Astrocyte (in vitro differentiated cells and primary cell): ENCODE measurements at regions not wholly inside any gene's neighbourhood (a gene's known extent, or its start where the extent isn't known, plus 50 kb on each side); places are given as distances from the start of the nearest gene placed in this dataset.

Experiments used
- EZH2 ChIP-seq: IDR thresholded peaks from 2 replicates; pipeline ENCODE4 v1.6.1; 2012; ENCODE audit warnings: mild to moderate bottlenecking, low read length, inconsistent platforms; ENCODE audit not compliant: insufficient read depth
- TF ChIP-seq, protein P1 (sequence below): IDR thresholded peaks from 2 replicates; pipeline ENCODE4 v1.5.1; 2011; ENCODE audit warnings: low read depth, mild to moderate bottlenecking, inconsistent platforms, low read length, moderate library complexity; ENCODE audit not compliant: insufficient read depth

DNA sequence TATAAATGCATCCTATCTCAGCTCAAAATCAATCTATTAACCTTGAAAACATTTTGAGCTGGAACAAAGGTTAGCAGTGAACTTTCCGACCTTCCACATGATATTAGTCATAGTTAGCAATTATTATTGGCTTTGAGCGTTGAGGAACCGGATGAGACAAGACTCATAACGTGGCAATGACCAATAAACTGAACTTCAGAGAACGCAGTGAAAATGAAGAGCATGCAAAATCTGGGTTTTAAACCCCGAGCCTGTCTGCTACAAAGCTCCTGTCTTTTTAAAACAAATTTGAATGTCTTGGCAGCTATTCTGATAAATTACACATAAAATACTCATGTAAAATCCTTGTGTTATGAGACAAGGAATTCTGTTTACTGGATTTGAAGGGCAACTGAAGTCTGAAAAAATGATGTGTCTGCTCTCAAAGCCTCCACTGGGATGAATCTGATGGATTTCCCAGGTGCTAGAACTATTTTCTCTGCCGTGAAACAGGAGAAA is 74.7 kb upstream of the ITGB1 start:
- TF ChIP-seq, protein P1, sequence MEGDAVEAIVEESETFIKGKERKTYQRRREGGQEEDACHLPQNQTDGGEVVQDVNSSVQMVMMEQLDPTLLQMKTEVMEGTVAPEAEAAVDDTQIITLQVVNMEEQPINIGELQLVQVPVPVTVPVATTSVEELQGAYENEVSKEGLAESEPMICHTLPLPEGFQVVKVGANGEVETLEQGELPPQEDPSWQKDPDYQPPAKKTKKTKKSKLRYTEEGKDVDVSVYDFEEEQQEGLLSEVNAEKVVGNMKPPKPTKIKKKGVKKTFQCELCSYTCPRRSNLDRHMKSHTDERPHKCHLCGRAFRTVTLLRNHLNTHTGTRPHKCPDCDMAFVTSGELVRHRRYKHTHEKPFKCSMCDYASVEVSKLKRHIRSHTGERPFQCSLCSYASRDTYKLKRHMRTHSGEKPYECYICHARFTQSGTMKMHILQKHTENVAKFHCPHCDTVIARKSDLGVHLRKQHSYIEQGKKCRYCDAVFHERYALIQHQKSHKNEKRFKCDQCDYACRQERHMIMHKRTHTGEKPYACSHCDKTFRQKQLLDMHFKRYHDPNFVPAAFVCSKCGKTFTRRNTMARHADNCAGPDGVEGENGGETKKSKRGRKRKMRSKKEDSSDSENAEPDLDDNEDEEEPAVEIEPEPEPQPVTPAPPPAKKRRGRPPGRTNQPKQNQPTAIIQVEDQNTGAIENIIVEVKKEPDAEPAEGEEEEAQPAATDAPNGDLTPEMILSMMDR, result no peak
- TF ChIP-seq EZH2, result no peak
